ENCODE measurements at regions not wholly inside any gene's neighbourhood (a gene's known extent, or its start where the extent isn't known, plus 50 kb on each side); places are given as distances from the start of the nearest gene placed in this dataset.

DNA sequence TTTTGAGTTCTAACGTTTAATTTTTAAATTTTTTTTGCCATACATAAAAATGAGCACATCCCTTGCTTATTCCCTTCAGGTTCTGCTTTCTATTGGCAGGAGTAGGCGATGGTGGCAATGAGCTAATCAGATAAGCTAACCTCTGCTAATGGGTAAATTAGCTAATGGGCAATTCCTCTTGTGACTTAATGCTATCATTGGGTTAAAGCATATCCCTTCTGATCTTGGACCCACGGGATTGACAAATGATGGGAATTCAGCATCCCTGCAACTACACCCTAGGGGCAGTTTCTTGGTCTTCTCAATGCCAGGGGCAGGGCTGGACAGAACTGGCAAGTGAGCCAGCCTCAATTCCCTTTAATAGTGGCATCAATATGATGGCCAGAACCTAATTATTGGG is 70.2 kb upstream of the IL12B start:
- TF ChIP-seq, protein P1, sequence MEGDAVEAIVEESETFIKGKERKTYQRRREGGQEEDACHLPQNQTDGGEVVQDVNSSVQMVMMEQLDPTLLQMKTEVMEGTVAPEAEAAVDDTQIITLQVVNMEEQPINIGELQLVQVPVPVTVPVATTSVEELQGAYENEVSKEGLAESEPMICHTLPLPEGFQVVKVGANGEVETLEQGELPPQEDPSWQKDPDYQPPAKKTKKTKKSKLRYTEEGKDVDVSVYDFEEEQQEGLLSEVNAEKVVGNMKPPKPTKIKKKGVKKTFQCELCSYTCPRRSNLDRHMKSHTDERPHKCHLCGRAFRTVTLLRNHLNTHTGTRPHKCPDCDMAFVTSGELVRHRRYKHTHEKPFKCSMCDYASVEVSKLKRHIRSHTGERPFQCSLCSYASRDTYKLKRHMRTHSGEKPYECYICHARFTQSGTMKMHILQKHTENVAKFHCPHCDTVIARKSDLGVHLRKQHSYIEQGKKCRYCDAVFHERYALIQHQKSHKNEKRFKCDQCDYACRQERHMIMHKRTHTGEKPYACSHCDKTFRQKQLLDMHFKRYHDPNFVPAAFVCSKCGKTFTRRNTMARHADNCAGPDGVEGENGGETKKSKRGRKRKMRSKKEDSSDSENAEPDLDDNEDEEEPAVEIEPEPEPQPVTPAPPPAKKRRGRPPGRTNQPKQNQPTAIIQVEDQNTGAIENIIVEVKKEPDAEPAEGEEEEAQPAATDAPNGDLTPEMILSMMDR (IDR thresholded peaks at IDR 0.05) = no peak
- no peak for TF ChIP-seq POLR2A (IDR thresholded peaks at IDR 0.05)
